SU-DHL-6 (cell line): ENCODE measurements at regions not wholly inside any gene's neighbourhood (a gene's known extent, or its start where the extent isn't known, plus 50 kb on each side); places are given as distances from the start of the nearest gene placed in this dataset.

ENCODE experiments used
- H2AFZ ChIP-seq: fragments of 200-600 bp; sonication (generic); 2 replicates; pipeline ENCODE4 v1.6.1; 2014; ENCODE audit warnings: low read depth, mild to moderate bottlenecking, moderate library complexity, mixed read lengths, antibody characterized with exemption, low read length; ENCODE audit not compliant: severe bottlenecking
- H3F3A ChIP-seq: fragments of 200-600 bp; shearing (Covaris generic); 2 replicates; pipeline ENCODE4 v1.6.0; 2016; ENCODE audit warnings: antibody characterized with exemption, mild to moderate bottlenecking; ENCODE audit not compliant: insufficient read depth
- H3K27ac ChIP-seq: fragments of 200-600 bp; sonication (generic); 2 replicates; pipeline ENCODE4 v1.5.1; 2016; ENCODE audit warnings: low read depth, mild to moderate bottlenecking, low read length, moderate library complexity, mixed read lengths
- H3K27me3 ChIP-seq: fragments of 200-600 bp; sonication (generic), shearing (Covaris generic); 2 replicates; pipeline ENCODE4 v1.6.0; 2014; ENCODE audit warnings: mild to moderate bottlenecking, low read length
- H3K36me3 ChIP-seq: fragments of 200-600 bp; sonication (generic); 2 replicates; pipeline ENCODE4 v1.6.1; 2014; ENCODE audit warnings: mild to moderate bottlenecking, low read length, mixed read lengths
- H3K4me2 ChIP-seq: fragments of 300-600, 200-600 bp; shearing (Covaris generic), sonication (generic); 2 replicates; pipeline ENCODE4 v1.6.0; 2014; ENCODE audit warnings: low read length, low read depth, mild to moderate bottlenecking; ENCODE audit not compliant: poor library complexity, severe bottlenecking
- H3K4me3 ChIP-seq: fragments of 200-600 bp; sonication (generic); 2 replicates; pipeline ENCODE4 v1.5.1; 2014; ENCODE audit warnings: antibody characterized with exemption, low read length, mild to moderate bottlenecking, mixed read lengths; ENCODE audit not compliant: insufficient read depth, poor library complexity, severe bottlenecking
- H3K79me2 ChIP-seq: fragments of 200-600 bp; sonication (generic); 2 replicates; pipeline ENCODE4 v1.6.1; 2014; ENCODE audit warnings: mild to moderate bottlenecking, low read length, moderate library complexity; ENCODE audit not compliant: insufficient read depth
- H3K9ac ChIP-seq: fragments of 200-600 bp; sonication (generic); 2 replicates; pipeline ENCODE4 v1.7.0; 2014; ENCODE audit warnings: mild to moderate bottlenecking, low read length
- H3K9me2 ChIP-seq: fragments of 200-600 bp; sonication (generic); replicated peaks from 2 replicates; pipeline ENCODE4 v1.6.1; 2014; ENCODE audit warnings: low read length; ENCODE audit not compliant: insufficient read depth
- H3K9me3 ChIP-seq: fragments of 200-600 bp; sonication (generic); 2 replicates; pipeline ENCODE4 v1.6.1; 2014; ENCODE audit warnings: low read length, mixed read lengths; ENCODE audit not compliant: insufficient read depth
- H4K20me1 ChIP-seq: fragments of 200-600 bp; sonication (generic); 2 replicates; pipeline ENCODE4 v1.6.1; 2014; ENCODE audit warnings: low read depth, mild to moderate bottlenecking, antibody characterized with exemption, low read length, moderate library complexity, mixed read lengths
- EZH2phosphoT487 ChIP-seq: fragments of 200-600 bp; sonication (generic), shearing (Covaris generic); conservative IDR thresholded peaks from 2 replicates; pipeline ENCODE4 v1.6.1; 2018; ENCODE audit warnings: mild to moderate bottlenecking, antibody characterized with exemption, low read length, moderate library complexity, mixed read lengths
- TF ChIP-seq, protein P1 (sequence below): fragments of 200-600 bp; sonication (generic); IDR thresholded peaks from one replicate; pipeline ENCODE4 v1.5.1; 2017; ENCODE audit warnings: antibody characterized with exemption, mild to moderate bottlenecking, low read length, moderate library complexity; ENCODE audit not compliant: insufficient read depth, poor library complexity, severe bottlenecking

GRCh38 chr6:133042550-133043120 is 198.5 kb upstream of the EYA4 start:
- Histone ChIP-seq H3K27ac (no peak overlapping the region), H2AFZ (no peak overlapping the region), H4K20me1 (no peaks in the 10 kb centered on the region), H3F3A (no peaks in the 10 kb centered on the region), H3K36me3 (no peaks in the 10 kb centered on the region), H3K79me2 (no peaks in the 10 kb centered on the region), H3K9ac (no peak overlapping the region), H3K9me2 (no peaks in the 10 kb centered on the region), H3K27me3 (no peaks in the 10 kb centered on the region), H3K4me2 (no peak overlapping the region), H3K4me3 (no peak overlapping the region), H3K9me3 (no peaks in the 10 kb centered on the region)
- no peak for TF ChIP-seq EZH2phosphoT487
- TF ChIP-seq, protein P1, sequence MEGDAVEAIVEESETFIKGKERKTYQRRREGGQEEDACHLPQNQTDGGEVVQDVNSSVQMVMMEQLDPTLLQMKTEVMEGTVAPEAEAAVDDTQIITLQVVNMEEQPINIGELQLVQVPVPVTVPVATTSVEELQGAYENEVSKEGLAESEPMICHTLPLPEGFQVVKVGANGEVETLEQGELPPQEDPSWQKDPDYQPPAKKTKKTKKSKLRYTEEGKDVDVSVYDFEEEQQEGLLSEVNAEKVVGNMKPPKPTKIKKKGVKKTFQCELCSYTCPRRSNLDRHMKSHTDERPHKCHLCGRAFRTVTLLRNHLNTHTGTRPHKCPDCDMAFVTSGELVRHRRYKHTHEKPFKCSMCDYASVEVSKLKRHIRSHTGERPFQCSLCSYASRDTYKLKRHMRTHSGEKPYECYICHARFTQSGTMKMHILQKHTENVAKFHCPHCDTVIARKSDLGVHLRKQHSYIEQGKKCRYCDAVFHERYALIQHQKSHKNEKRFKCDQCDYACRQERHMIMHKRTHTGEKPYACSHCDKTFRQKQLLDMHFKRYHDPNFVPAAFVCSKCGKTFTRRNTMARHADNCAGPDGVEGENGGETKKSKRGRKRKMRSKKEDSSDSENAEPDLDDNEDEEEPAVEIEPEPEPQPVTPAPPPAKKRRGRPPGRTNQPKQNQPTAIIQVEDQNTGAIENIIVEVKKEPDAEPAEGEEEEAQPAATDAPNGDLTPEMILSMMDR, result no peak

DNA sequence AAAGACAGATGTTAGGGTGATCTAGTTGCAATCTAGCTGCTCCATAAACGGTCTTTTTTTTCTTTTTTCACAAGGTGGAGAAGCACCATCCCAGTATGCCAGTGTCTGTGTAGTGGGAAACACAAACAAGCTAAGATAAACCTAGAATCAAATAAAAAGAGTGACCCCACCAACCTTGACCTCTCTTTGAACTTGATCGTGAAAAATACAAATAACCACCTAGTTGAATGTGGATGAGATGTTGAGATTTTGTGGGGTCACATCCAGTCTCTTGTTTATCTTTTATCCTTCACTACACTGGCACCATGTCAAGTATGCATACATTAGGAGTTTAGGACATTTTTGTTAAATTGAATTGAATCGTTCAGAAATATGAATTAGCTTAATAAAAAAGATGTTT is 194.6 kb upstream of the EYA4 start:
- H3K4me3 ChIP-seq, result no peak overlapping the region
- H2AFZ ChIP-seq, result no peak overlapping the region
- H3K79me2 ChIP-seq, result no peaks in the 10 kb centered on the region
- H4K20me1 ChIP-seq, result no peaks in the 10 kb centered on the region
- no peak overlapping the region for H3K27ac ChIP-seq
- TF ChIP-seq, protein P1, result no peak
- TF ChIP-seq EZH2phosphoT487, result no peak
- no peak overlapping the region for H3K4me2 ChIP-seq
- H3F3A ChIP-seq, result no peaks in the 10 kb centered on the region
- H3K9me2 ChIP-seq, result no peaks in the 10 kb centered on the region
- H3K36me3 ChIP-seq, result no peaks in the 10 kb centered on the region
- no peaks in the 10 kb centered on the region for H3K9me3 ChIP-seq
- no peak overlapping the region for H3K9ac ChIP-seq
- H3K27me3 ChIP-seq, result no peaks in the 10 kb centered on the region

GRCh38 chr6:133047065-133047665 is 194.0 kb upstream of the EYA4 start:
- no peaks in the 10 kb centered on the region for H3K27me3 ChIP-seq
- no peaks in the 10 kb centered on the region for H3K36me3 ChIP-seq
- no peaks in the 10 kb centered on the region for H3K79me2 ChIP-seq
- no peak overlapping the region for H3K4me2 ChIP-seq
- no peaks in the 10 kb centered on the region for H3K9me2 ChIP-seq
- no peak overlapping the region for H3K4me3 ChIP-seq
- no peak for TF ChIP-seq EZH2phosphoT487
- TF ChIP-seq, protein P1, result no peak
- H2AFZ ChIP-seq, result no peak overlapping the region
- no peaks in the 10 kb centered on the region for H3F3A ChIP-seq
- no peaks in the 10 kb centered on the region for H4K20me1 ChIP-seq
- no peak overlapping the region for H3K27ac ChIP-seq
- H3K9ac ChIP-seq, result no peak overlapping the region
- H3K9me3 ChIP-seq, result no peaks in the 10 kb centered on the region
